HG03432 (cell line): ENCODE measurements at regions not wholly inside any gene's neighbourhood (a gene's known extent, or its start where the extent isn't known, plus 50 kb on each side); places are given as distances from the start of the nearest gene placed in this dataset.

ENCODE experiments used
- ATAC-seq: cut with Tn5 transposase; IDR thresholded peaks from one replicate; pipeline ENCODE4 v1.9.1; 2021; ENCODE audit warnings: mild to moderate bottlenecking, moderate library complexity; ENCODE audit not compliant: unreplicated experiment

- ATAC-seq, result no peak
Observed at GRCh38 chr2:188119112-188119838, 172.4 kb upstream of the GULP1 start.

GRCh38 chr2:188122985-188123384 is 168.7 kb upstream of the GULP1 start:
- ATAC-seq, result no peak

GRCh38 chr2:188129677-188130076 is 162.0 kb upstream of the GULP1 start:
- no peak for ATAC-seq

- no peak for ATAC-seq
Observed at GRCh38 chr2:188130317-188130716, 161.4 kb upstream of the GULP1 start.

GRCh38 chr2:188131281-188131680 is 160.4 kb upstream of the GULP1 start:
- ATAC-seq, result no peak

- ATAC-seq, result no peak
Observed at GRCh38 chr2:188132385-188132784, 159.3 kb upstream of the GULP1 start.

- no peak for ATAC-seq
Observed at GRCh38 chr2:188134241-188134640, 157.4 kb upstream of the GULP1 start.

- no peak for ATAC-seq
Observed at GRCh38 chr2:188138313-188138712, 153.4 kb upstream of the GULP1 start.

GRCh38 chr2:188142088-188142487 is 149.6 kb upstream of the GULP1 start:
- no peak for ATAC-seq

- no peak for ATAC-seq
Observed at GRCh38 chr2:188142636-188143295, 148.9 kb upstream of the GULP1 start.

GRCh38 chr2:188145885-188146284 is 145.8 kb upstream of the GULP1 start:
- no peak for ATAC-seq

- ATAC-seq, result no peak
Observed at GRCh38 chr2:188146888-188147287, 144.8 kb upstream of the GULP1 start.

GRCh38 chr2:188151670-188152069 is 140.0 kb upstream of the GULP1 start:
- no peak for ATAC-seq

- no peak for ATAC-seq
Observed at GRCh38 chr2:188158337-188159100, 133.2 kb upstream of the GULP1 start.

- no peak for ATAC-seq
Observed at GRCh38 chr2:188159484-188159883, 132.2 kb upstream of the GULP1 start.

GRCh38 chr2:188170356-188170755 is 121.3 kb upstream of the GULP1 start:
- no peak for ATAC-seq

- ATAC-seq, result no peak
Observed at GRCh38 chr2:188176620-188177019, 115.1 kb upstream of the GULP1 start.

- no peak for ATAC-seq
Observed at GRCh38 chr2:188181067-188181838, 110.4 kb upstream of the GULP1 start.

- no peak for ATAC-seq
Observed at GRCh38 chr2:188181884-188182283, 109.8 kb upstream of the GULP1 start.

- ATAC-seq, result no peak
Observed at GRCh38 chr2:188187726-188188125, 103.9 kb upstream of the GULP1 start.

- no peak for ATAC-seq
Observed at GRCh38 chr2:188189356-188189755, 102.3 kb upstream of the GULP1 start.
